NCI-H526 (cell line): ENCODE measurements at regions not wholly inside any gene's neighbourhood (a gene's known extent, or its start where the extent isn't known, plus 50 kb on each side); places are given as distances from the start of the nearest gene placed in this dataset.

Experiments used
- DNase-seq, 2 experiments: peaks; one replicate each; lab custom pipeline; 2025; lab: John Stamatoyannopoulos, UW

- no peak for DNase-seq
Measured at GRCh38 chr9:14031810-14032209, 282.1 kb downstream of the NFIB start.

GRCh38 chr9:14031060-14031414, 282.9 kb downstream of the NFIB start:
- DNase-seq: no peak

- DNase-seq: no peak
Measured at GRCh38 chr9:14030375-14031059, 283.4 kb downstream of the NFIB start.

GRCh38 chr9:14029806-14030374, 284.1 kb downstream of the NFIB start:
- DNase-seq: no peak

- DNase-seq: no peak
Measured at GRCh38 chr9:14027116-14027800, 286.7 kb downstream of the NFIB start.

- DNase-seq: no peak
Measured at GRCh38 chr9:14025741-14026140, 288.2 kb downstream of the NFIB start.

GRCh38 chr9:14023285-14023684, 290.7 kb downstream of the NFIB start:
- DNase-seq: no peak

GRCh38 chr9:14021871-14022525, 291.9 kb downstream of the NFIB start:
- DNase-seq: no peak

- DNase-seq: no peak
Measured at GRCh38 chr9:14018081-14018480, 295.9 kb downstream of the NFIB start.

GRCh38 chr9:14014744-14015143, 299.2 kb downstream of the NFIB start:
- DNase-seq: no peak

- DNase-seq: no peak
Measured at GRCh38 chr9:14014218-14014617, 299.7 kb downstream of the NFIB start.

GRCh38 chr9:14011799-14012560, 302.0 kb downstream of the NFIB start:
- DNase-seq: no peak

- DNase-seq: peak in 1 of 2 experiments; percentile 36
Measured at GRCh38 chr9:14007190-14007769, 306.7 kb downstream of the NFIB start.

GRCh38 chr9:14006386-14007187, 307.4 kb downstream of the NFIB start:
- DNase-seq: no peak

GRCh38 chr9:14004110-14004509, 309.8 kb downstream of the NFIB start:
- no peak for DNase-seq

GRCh38 chr9:13994240-13994639, 319.7 kb downstream of the NFIB start:
- DNase-seq: no peak

GRCh38 chr9:13993632-13994185, 320.2 kb downstream of the NFIB start:
- DNase-seq: no peak

GRCh38 chr9:13992138-13993088, 321.5 kb downstream of the NFIB start:
- DNase-seq: no peak

GRCh38 chr9:13991395-13991794, 322.5 kb downstream of the NFIB start:
- no peak for DNase-seq

- DNase-seq: no peak
Measured at GRCh38 chr9:13990994-13991393, 322.9 kb downstream of the NFIB start.
